ENCODE measurements at regions not wholly inside any gene's neighbourhood (a gene's known extent, or its start where the extent isn't known, plus 50 kb on each side); places are given as distances from the start of the nearest gene placed in this dataset.

GRCh38 chr6:109303640-109304283 is 78.5 kb downstream of the CD164 start:
- no peak for DNase-seq
- H3K27ac ChIP-seq: peak overlapping the region in 1 of 3 donors; percentile 64

GRCh38 chr6:109303164-109303563 is 79.1 kb downstream of the CD164 start:
- no peak overlapping the region for H3K4me3 ChIP-seq
- TF ChIP-seq CTCF (IDR thresholded peaks at IDR 0.05): no peak
- TF ChIP-seq POLR2A (IDR thresholded peaks at IDR 0.05): no peak
- no peak for DNase-seq
- 90% methylated on average over 4 of the region's 4 CpGs for WGBS (ENCODE audit: insufficient coverage, low coverage, low lambda C conversion rate, missing lambda C conversion rate)
- no peaks in the 10 kb centered on the region for H3K9me3 ChIP-seq
- H3K4me1 ChIP-seq: no peaks in the 10 kb centered on the region
- no peaks in the 10 kb centered on the region for H3K27me3 ChIP-seq
- intact Hi-C loops (cut with DNase I): no loop called here
- no peaks in the 10 kb centered on the region for H3K36me3 ChIP-seq
- ATAC-seq: no peak
- H3K27ac ChIP-seq: no peak overlapping the region

More at GRCh38 chr6:109303640-109304283, 78.5 kb downstream of the CD164 start:
- no peaks in the 10 kb centered on the region for H3K9me3 ChIP-seq
- H3K27me3 ChIP-seq: no peaks in the 10 kb centered on the region
- no peak overlapping the region for H3K4me3 ChIP-seq
- no peak for TF ChIP-seq POLR2A (IDR thresholded peaks at IDR 0.05)
- no peak for TF ChIP-seq CTCF (IDR thresholded peaks at IDR 0.05)
- ATAC-seq: peak in 3 of 4 donors; percentile 19 to 46 (median 29)
- no peaks in the 10 kb centered on the region for H3K4me1 ChIP-seq
- WGBS (ENCODE audit: insufficient coverage, low coverage, low lambda C conversion rate, missing lambda C conversion rate): 26% methylated on average over 6 of the region's 6 CpGs
- intact Hi-C loops (cut with DNase I): no loop called here
- no peaks in the 10 kb centered on the region for H3K36me3 ChIP-seq

DNA sequence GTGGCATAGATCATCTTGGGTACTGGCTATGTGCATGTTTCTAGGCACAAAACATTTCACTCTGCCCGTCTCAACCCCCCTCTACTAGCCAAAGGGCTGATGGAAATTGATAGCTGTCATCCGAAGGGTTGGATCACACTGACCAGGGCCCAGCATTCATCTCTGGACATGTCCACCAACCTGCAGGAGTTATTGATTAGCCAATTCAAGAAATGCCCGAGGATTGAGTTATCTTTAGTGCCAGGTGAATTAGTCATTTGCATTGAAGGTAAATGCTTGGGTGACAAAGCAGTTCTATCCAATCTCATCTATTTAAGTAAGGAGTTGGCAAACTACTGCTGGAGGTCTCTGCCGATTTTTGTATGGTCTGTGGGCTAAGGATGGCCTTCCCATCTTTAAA is 80.1 kb downstream of the CD164 start:
- Histone ChIP-seq H3K4me1 (no peaks in the 10 kb centered on the region), H3K9me3 (no peaks in the 10 kb centered on the region), H3K36me3 (no peaks in the 10 kb centered on the region), H3K27ac (no peak overlapping the region), H3K27me3 (no peaks in the 10 kb centered on the region), H3K4me3 (no peak overlapping the region)
- TF ChIP-seq POLR2A (IDR thresholded peaks at IDR 0.05): no peak
- no peak for TF ChIP-seq CTCF (IDR thresholded peaks at IDR 0.05)
- no peak for DNase-seq
- intact Hi-C loops (cut with DNase I): no loop called here
- no peak for ATAC-seq
- 65% methylated on average over 3 of the region's 4 CpGs for WGBS (ENCODE audit: insufficient coverage, low coverage, low lambda C conversion rate, missing lambda C conversion rate)

DNA sequence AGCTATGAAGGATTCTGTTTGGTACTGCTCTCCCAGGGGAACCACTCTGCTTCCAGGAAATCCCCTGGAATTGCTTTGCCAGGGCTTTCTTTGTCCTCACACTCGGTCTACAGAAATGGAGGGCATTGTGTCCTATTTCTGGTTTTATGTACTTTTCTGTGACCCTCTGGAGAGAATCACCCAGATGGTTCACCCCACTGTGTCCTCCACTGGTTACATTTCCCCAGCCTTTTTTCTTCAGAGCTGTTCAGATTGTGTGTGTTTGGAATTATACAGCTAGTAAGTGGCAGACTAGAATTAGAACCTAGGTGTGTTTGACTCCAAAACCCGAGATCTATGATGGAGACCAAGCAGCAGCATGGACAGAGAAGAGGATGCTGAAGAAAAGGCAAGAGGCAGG is 80.8 kb downstream of the CD164 start:
- no peaks in the 10 kb centered on the region for H3K4me1 ChIP-seq
- TF ChIP-seq CTCF (IDR thresholded peaks at IDR 0.05) (no peak), POLR2A (IDR thresholded peaks at IDR 0.05) (no peak)
- no peaks in the 10 kb centered on the region for H3K36me3 ChIP-seq
- WGBS (ENCODE audit: insufficient coverage, low coverage, low lambda C conversion rate, missing lambda C conversion rate): 48% methylated on average over 2 of the region's 2 CpGs
- no peaks in the 10 kb centered on the region for H3K9me3 ChIP-seq
- H3K4me3 ChIP-seq: no peak overlapping the region
- ATAC-seq (no peak), DNase-seq (no peak)
- no peak overlapping the region for H3K27ac ChIP-seq
- no peaks in the 10 kb centered on the region for H3K27me3 ChIP-seq
- intact Hi-C loops (cut with DNase I): no loop called here
